ENCODE measurements at regions not wholly inside any gene's neighbourhood (a gene's known extent, or its start where the extent isn't known, plus 50 kb on each side); places are given as distances from the start of the nearest gene placed in this dataset.
"Not testable (repeated sequence)": the region's sequence is repeated elsewhere in the genome, so short reads cannot be mapped to it uniquely, and the experiment has no call there.

GRCh38 chr13:50494138-50494537 is 349.4 kb downstream of the DLEU7 start:
- Histone ChIP-seq H3K9ac (no peak overlapping the region), H3K27ac (no peak overlapping the region), H3K4me3 (no peak overlapping the region), H3K9me3 (no peaks in the 10 kb centered on the region), H3K36me3 (no peaks in the 10 kb centered on the region), H3K4me1 (0 out of 2 replicates have a peak, but pooled peaks cover 7% of the 10 kb centered on the region), H3K27me3 (no peaks in the 10 kb centered on the region), H4K20me1 (no peaks in the 10 kb centered on the region), H3K4me2 (no peak overlapping the region)
- TF ChIP-seq Cebpa-rat (IDR thresholded peaks at IDR 0.05): no peak

- H3K36me3 ChIP-seq, H3K4me1 ChIP-seq, H3K4me2 ChIP-seq, H3K9ac ChIP-seq, H3K27ac ChIP-seq, H3K4me3 ChIP-seq, H3K27me3 ChIP-seq, H3K9me3 ChIP-seq, H4K20me1 ChIP-seq: not testable (repeated sequence)
Measured at GRCh38 chr13:50503212-50503611, 340.3 kb downstream of the DLEU7 start.

DNA sequence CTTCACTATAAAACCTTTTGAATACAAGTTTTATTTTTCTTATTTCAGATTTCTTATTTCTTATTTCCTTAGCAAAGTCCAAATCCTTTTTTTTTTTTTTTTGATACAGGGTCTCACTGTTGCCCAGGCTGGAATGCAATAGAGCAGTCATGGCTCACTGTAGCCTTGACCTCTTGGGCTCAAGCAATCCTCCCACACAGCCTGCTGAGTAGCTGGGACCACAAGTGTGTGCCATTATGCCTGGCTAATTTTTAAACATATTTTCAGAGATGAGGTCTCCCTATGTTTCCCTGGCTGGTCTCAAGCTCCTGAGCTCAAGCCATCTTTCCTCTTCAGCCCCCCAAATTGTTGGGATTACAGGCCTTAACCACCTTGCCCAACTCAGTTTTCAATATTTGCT is 334.3 kb downstream of the DLEU7 start:
- Histone ChIP-seq H3K9ac (no peak overlapping the region), H4K20me1 (no peaks in the 10 kb centered on the region), H3K27me3 (no peaks in the 10 kb centered on the region), H3K27ac (no peak overlapping the region), H3K4me1 (peaks cover 39% of the 10 kb centered on the region), H3K4me2 (no peak overlapping the region), H3K4me3 (no peak overlapping the region), H3K9me3 (peaks cover 13% of the 10 kb centered on the region), H3K36me3 (peaks cover 3% of the 10 kb centered on the region; the same call in 1 of the 2 replicates)
- TF ChIP-seq Cebpa-rat (IDR thresholded peaks at IDR 0.05): no peak

- no peaks in the 10 kb centered on the region for H4K20me1 ChIP-seq
- H3K9me3 ChIP-seq: peaks cover 13% of the 10 kb centered on the region
- H3K9ac ChIP-seq: no peak overlapping the region
- TF ChIP-seq Cebpa-rat (IDR thresholded peaks at IDR 0.05): no peak
- H3K36me3 ChIP-seq: peaks cover 3% of the 10 kb centered on the region; the same call in 1 of the 2 replicates
- no peak overlapping the region for H3K4me2 ChIP-seq
- H3K27ac ChIP-seq: no peak overlapping the region
- H3K4me1 ChIP-seq: peaks cover 46% of the 10 kb centered on the region
- no peak overlapping the region for H3K4me3 ChIP-seq
- H3K27me3 ChIP-seq: no peaks in the 10 kb centered on the region
Measured at GRCh38 chr13:50509771-50510441, 333.6 kb downstream of the DLEU7 start.

GRCh38 chr13:50510885-50511545 is 332.5 kb downstream of the DLEU7 start:
- H3K27me3 ChIP-seq, H3K36me3 ChIP-seq, H3K9ac ChIP-seq, H3K4me3 ChIP-seq, H4K20me1 ChIP-seq: not testable (repeated sequence)
- Histone ChIP-seq H3K27ac (peak overlapping the region; percentile 88), H3K4me1 (peaks cover 48% of the 10 kb centered on the region), H3K9me3 (peaks cover 13% of the 10 kb centered on the region), H3K4me2 (peak overlapping the region; percentile 89)

DNA sequence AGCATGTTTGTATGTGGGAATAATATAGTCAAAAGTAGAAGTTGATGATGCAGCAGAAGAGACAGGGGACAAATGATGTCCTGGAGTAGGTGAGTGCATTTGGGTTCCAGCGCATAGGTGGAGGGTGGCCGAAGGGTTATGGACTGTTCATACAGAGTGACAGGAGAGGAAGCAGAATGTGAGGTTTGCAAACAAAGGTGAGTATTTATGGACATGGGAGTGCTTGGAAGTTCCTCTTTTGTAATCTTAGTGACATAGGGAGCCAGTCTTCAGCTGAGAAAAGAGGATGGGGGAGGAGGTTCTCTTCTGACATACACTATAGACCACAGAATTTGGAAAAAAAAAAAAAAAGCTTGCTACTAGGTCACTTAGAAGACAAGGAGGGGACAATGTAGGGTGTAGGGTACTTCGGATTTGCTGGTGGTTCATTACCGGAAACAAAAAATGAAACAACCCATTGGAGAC is 331.6 kb downstream of the DLEU7 start:
- Histone ChIP-seq H3K9ac (peak overlapping the region; percentile 77), H3K4me3 (peak overlapping the region; percentile 59), H3K4me2 (peak overlapping the region; percentile 89), H3K9me3 (peaks cover 13% of the 10 kb centered on the region), H3K27ac (peak overlapping the region; percentile 88), H3K36me3 (peaks cover 3% of the 10 kb centered on the region; the same call in 1 of the 2 replicates), H4K20me1 (no peaks in the 10 kb centered on the region), H3K27me3 (no peaks in the 10 kb centered on the region), H3K4me1 (peaks cover 48% of the 10 kb centered on the region)
- TF ChIP-seq Cebpa-rat (IDR thresholded peaks at IDR 0.05): no peak

- no peak for TF ChIP-seq Cebpa-rat (IDR thresholded peaks at IDR 0.05)
- peak overlapping the region; percentile 89 for H3K4me2 ChIP-seq
- H3K4me3 ChIP-seq: peak overlapping the region; percentile 59
- H3K9ac ChIP-seq: peak overlapping the region; percentile 77
- peaks cover 13% of the 10 kb centered on the region for H3K9me3 ChIP-seq
- H3K27ac ChIP-seq: peak overlapping the region; percentile 88
- H4K20me1 ChIP-seq: no peaks in the 10 kb centered on the region
- H3K36me3 ChIP-seq: peaks cover 3% of the 10 kb centered on the region; the same call in 1 of the 2 replicates
- H3K4me1 ChIP-seq: peaks cover 48% of the 10 kb centered on the region
- no peaks in the 10 kb centered on the region for H3K27me3 ChIP-seq
Measured at GRCh38 chr13:50512474-50513299, 330.8 kb downstream of the DLEU7 start.

GRCh38 chr13:50513300-50513877 is 330.1 kb downstream of the DLEU7 start:
- Histone ChIP-seq H3K27ac (peak overlapping the region; percentile 88), H3K4me1 (peaks cover 48% of the 10 kb centered on the region), H3K9me3 (peaks cover 10% of the 10 kb centered on the region), H4K20me1 (no peaks in the 10 kb centered on the region), H3K27me3 (no peaks in the 10 kb centered on the region), H3K4me2 (peak overlapping the region; percentile 89), H3K9ac (peak overlapping the region; percentile 77), H3K36me3 (peaks cover 3% of the 10 kb centered on the region; the same call in 1 of the 2 replicates), H3K4me3 (peak overlapping the region; percentile 59)
- TF ChIP-seq Cebpa-rat (IDR thresholded peaks at IDR 0.05): no peak

DNA sequence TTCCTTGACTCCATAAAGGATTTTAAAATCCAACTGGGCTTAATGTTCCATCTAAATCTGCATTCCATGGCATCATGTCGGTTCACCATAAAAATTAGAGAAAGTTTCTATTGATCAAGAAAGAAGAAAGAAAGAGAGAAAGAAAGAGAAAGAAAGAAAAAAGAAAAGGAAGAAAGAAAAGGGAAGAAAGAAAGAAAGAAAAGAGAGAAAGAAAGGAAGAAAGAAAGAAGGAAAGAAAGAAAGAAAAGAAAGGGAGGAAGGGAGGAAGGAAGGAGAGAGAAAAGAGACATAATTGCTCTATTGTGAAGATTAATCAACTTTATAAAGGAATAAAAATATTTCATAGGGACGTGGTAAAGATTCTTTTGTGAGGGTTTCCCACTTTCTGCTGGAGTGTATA is 329.2 kb downstream of the DLEU7 start:
- Histone ChIP-seq H3K36me3 (peaks cover 1% of the 10 kb centered on the region; the same call in 1 of the 2 replicates), H3K9me3 (peaks cover 2% of the 10 kb centered on the region), H3K4me2 (peak overlapping the region; percentile 89), H3K27ac (no peak overlapping the region), H4K20me1 (no peaks in the 10 kb centered on the region), H3K4me3 (no peak overlapping the region), H3K27me3 (no peaks in the 10 kb centered on the region), H3K4me1 (peaks cover 55% of the 10 kb centered on the region), H3K9ac (no peak overlapping the region)
- TF ChIP-seq Cebpa-rat (IDR thresholded peaks at IDR 0.05): no peak

Measured in BLaER1 (cell line).